Midbrain (tissue), 1 donor: ENCODE measurements at regions not wholly inside any gene's neighbourhood (a gene's known extent, or its start where the extent isn't known, plus 50 kb on each side); places are given as distances from the start of the nearest gene placed in this dataset.
A peak's percentile ranks its signal among the peaks of the same experiment; 100 is the strongest.

Experiments
- DNase-seq: peaks from one replicate; lab custom pipeline; 2025; lab: John Stamatoyannopoulos, UW

DNA sequence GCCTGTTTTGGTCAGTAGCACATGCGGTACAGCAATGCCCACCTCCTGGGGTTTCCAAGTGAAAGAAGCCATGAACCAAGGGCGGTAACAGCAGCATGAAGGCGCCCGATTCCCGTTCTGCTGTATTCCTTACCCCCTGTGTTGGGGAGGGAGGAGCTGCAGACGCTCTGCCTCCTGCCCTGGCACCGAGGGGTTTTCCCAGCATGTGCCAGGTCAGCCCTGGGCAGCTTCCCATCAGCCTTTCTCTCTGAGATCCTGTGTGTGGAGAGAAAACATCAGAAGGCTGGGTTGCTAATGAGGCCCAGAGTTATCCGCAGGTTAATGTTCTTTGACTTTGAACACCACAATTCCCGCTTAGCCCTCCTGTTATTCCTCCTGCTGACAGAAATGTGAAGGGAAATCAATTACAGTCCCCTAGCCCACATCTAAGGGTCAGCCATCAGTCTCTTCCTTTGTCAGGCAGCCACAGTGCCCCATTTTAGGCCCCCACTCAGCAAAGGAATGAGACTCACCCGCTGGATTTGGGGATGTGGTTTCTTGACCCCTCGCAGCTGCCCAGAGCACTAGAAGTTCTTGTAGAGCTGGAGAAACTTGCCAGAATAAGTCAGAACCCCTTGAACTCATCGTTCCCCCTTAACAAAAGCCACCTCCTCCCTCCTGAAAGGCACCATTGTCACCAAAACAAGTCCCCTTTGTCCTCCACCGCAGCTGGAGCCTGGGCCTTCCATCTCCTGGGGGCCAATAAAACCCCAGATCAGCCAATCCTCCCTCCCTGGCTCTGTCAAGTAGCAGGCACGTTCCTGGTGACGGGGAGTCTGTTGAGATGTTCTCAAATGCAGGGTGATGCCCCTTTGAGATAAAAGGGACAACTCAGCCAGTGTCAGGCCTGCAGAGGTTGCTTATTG, 168.5 kb downstream of the KATNIP start:
- DNase-seq: peak; percentile 93

GRCh38 chr16:27719106-27719445, 169.1 kb downstream of the KATNIP start:
- DNase-seq: no peak

GRCh38 chr16:27720731-27721530, 171.0 kb downstream of the KATNIP start:
- peak; percentile 78 for DNase-seq

DNA sequence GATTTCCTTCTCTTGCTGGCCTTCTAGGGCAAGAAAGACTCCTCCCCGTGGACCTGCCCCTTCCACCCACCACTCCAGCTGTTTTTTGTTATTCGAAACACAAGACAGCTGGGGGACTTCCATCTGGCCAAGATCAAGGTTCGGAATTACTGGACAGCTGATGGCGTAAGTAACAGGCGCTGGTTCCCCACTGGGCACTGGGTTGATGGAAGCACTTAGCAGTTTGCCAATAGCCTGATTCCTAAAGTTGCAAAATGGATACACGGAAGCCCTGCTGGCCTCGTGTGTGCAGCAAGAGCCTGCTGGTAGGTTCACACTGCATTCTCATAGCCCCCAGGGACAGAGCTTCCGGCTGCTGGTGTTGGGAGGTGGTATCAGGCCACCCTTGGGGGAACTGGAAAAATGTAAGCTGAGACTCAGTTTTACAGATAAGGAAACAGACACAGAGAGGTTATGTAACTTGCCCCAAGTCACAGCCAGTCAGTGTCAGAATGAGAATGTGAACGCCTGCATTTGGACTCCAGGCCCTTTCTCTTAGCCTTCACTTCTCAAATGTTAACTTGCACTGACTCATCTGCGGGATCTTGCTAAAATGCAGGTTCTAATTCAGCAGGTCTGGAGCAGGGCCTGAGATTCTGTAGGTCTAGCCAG, 171.7 kb downstream of the KATNIP start:
- DNase-seq: no peak

DNA sequence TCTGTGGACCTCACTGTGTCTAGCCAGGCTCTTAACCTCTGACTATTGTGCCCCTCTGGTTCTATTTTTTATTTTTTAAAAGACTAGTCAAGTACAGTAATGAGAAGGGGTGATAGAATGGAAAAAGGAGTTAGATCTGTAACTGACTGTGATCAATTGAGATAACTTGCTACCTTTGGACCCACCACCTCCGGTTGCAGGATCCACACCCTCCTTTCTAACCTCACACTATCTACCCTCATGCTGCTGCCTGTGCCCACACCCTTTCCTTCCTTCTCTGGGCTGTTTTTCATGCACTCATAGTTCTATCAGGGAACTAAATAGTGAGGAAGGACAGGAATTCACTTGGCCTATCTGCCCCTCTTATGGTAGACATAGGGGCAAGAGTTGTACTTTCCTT, 172.3 kb downstream of the KATNIP start:
- no peak for DNase-seq

DNA sequence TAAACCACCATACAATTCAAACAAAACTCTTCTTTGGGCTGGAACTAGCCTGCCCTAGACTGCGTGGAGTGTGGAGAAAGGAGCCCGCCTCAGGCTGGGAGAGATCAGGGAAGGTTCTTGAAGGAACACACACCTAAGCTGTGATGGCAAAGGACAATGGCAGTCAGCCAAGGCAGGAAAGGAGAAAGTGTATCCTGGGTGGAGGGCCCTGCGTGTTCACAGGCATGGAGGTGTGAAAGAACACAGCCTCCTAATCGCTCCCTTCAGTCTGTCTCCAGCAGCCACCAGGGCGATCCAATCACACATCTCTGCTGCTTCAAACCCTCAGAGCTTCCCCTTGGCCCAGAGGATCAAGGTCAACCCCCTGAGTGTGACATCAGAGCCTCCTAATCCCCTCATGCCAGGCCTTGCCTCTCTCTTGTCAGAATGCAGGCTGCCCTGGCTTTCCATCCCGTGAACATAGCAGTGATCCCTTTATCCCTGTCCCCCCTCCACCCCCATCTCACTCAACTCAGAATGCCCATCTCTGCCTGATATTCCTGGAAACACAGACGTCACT, 173.0 kb downstream of the KATNIP start:
- no peak for DNase-seq

DNA sequence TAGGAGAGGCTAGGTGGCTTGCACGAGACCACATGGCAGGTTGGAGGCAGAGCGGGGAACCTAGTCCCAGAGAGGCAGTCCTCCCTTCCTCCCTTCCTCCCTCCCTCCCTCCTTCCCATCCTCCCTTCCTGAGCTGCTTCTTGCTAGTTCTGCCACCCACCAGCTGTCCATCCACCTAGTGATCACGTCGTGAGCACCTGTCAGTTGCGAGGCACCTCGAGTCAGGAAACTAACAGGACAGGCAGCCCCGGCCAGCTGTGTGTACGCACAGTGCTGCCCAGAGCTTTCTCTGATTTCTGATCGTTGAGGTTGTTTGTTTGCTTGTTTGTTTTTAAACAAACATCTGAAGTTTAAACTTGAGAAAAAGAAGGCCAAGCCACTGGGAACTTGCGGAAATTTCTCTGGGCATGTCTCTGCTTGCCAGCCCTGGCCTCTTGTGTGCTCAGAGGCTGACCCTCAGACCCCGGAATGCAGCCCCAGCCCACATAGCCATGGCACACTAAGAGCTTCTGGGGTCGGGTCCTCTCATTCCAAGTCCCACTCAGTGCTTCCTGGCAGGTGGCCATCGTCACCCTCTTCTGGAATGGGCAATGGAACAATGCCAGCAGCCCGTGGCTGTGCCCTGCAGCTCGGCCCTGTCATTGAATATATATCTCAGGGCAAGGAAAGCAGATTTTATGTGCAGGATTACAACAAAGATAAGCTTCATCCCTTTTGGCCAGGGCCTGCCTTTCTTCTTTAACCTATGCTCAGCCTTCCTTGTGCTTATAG, 174.0 kb downstream of the KATNIP start:
- DNase-seq: peak; percentile 48

DNA sequence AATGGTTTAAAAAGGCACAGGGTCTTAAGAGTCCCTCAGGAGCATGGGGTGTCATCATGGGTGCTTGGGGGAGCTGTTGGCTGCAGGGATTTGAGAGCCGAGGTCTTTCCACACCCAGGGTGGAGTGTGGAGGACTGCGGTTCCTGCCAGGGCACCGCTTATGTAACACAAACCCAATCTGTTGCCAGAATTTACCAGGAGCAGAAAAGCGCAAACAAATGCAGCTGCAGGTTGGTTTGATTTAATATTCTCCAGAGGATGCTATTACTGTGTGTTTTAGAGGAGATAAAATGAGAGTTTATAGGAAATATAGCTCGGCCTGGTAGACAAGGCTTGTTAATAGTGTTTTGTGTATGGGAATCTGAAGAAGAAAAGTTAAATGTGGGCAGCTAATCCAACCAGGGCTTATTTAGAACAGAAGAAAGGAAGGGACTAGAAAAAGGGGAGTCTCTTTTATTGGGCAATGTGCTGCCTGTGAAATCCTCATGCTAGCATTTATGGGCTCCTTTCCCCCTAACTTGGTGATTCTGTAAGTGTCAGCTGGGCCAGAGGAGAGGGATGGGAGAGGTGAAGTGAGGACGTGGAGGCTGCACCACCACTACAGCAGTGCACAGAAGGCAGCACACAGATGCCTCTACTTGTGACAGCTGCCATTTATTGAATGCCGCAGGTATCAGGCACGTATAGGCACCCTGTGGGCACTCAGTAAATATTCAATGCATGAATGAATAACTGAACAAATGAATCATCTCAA, 174.7 kb downstream of the KATNIP start:
- peak; percentile 67 for DNase-seq

GRCh38 chr16:27725236-27726000, 175.5 kb downstream of the KATNIP start:
- no peak for DNase-seq

DNA sequence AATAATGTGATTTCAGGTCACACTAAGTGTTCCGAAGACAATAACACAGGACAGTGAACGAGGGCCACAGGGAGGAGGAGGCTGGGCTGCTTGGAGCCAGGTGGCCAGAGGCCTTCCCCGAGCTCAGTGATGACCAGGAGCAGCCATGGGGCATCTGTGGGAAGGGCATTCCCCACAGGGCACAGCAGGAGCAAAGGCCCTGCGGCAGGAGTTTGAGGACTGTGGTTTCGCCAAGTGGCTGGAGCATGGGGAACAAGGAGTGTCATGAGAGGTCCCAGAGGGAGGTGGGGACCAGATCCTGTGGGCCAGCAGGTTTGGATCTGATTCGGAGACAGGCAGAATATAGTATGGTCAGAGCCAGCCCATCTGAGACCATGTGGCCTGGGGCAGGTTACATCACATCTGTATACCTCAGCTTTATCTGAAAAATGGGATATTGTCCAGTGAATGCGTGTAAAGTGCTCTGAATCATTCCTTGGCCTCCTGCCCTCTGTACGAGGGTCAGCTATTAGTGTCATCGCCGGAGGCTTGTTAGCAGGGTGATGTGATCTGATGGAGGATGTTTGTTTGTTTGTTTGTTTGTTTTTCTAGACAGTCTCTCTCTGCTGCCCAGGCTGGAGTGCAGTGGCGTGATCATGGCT, 176.8 kb downstream of the KATNIP start:
- DNase-seq: no peak

GRCh38 chr16:27727941-27728340, 178.0 kb downstream of the KATNIP start:
- no peak for DNase-seq

- no peak for DNase-seq
Measured at GRCh38 chr16:27728691-27729090, 178.7 kb downstream of the KATNIP start.

DNA sequence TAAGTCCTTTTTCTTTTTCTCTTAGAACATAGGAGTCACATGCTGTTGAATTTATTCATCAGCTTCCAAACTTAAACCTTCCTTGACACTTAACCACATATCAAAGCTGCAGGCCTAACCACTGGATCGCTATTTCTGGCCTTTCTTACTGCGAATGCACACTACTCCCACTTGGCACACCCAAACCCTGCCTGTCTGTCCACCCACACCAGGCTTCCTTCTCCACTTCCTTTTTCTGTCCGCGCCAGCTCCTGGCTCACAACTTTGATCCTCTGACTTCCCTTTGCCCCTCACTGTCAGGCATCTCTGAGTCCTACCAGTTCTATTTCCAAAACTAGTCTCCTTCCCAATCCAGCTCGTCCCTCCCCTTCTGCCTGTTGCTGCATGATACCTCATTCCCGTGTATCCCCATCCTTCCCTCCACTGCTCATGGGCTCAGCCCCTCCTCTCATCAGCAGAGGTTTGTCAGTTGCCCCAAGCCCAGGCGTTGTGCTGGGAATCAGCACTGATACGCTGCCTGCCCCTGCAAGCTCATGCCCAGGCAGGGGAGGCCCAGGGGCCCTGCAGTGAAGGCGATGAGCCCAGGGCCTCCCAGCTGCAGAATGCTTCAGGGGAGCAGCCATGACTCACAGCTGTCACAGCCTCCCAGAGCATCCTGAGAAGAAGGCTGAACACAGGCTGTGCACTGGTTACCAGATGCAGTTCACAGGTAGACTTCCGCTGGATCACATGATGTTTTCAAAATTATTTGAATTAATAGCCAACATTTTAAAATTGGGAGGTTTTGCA, 179.8 kb downstream of the KATNIP start:
- DNase-seq: peak; percentile 21

- no peak for DNase-seq
Measured at GRCh38 chr16:27730661-27731210, 180.8 kb downstream of the KATNIP start.

- DNase-seq: no peak
Measured at GRCh38 chr16:27735031-27735430, 185.1 kb downstream of the KATNIP start.

- no peak for DNase-seq
Measured at GRCh38 chr16:27736431-27736830, 186.5 kb downstream of the KATNIP start.

DNA sequence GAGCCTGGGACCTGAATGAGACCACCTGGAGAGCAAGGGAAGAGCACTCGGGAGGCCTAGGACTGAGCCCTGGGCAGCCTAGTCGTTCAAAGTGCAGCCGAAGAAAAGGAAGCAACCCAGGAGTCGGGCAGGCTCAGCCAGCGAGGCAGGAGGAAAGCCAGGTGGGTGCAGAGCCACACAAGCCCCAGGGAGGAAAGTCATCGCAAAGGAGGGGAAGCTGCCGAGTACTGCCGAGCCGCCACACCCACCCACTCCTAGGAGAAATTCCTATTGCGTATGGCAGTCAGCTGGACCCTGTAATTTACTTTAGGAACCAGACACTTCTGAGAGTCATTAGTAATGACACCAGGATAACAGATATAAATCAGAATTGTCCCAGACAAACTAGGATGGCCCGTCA, 187.6 kb downstream of the KATNIP start:
- no peak for DNase-seq
